ENCODE measurements at regions not wholly inside any gene's neighbourhood (a gene's known extent, or its start where the extent isn't known, plus 50 kb on each side); places are given as distances from the start of the nearest gene placed in this dataset.

DNA sequence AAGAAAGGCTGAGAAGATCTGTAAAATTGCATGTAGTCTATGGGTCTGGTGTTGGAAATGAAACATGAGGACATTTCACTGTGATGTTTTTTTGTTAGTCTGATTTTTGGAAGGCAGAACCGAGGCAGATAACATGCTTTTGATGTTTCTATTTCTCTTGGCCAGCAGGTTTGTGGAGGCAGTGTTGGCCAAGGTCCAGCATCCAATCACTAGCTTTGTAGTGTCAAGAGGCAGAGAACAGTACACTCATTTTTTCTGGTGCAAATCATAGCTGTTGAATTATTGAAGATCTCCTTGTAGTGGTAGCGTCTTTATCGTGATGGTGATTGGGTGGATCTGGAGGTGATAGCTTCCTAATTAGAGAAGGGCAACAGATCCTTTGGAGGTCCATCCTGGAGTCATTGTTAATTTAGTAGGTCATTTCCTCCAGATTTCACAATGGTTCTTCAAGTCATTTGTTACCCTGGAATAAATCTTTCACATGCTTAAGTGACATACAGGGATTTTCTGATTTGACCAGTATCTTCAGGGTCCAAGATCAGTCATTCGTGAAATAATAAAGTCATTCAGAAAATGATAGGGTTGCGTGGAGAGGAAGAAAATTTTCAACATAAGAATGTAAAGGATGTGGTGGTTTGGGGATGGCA is 252.4 kb upstream of the CPNE8 start:
- Histone ChIP-seq H3K27ac (no peak overlapping the region), H3K4me3 (no peak overlapping the region), H3K4me1 (no peaks in the 10 kb centered on the region), H3K9me3 (no peaks in the 10 kb centered on the region), H3K36me3 (no peaks in the 10 kb centered on the region), H3K27me3 (no peaks in the 10 kb centered on the region)
- DNase-seq: no peak
- intact Hi-C loops (cut with DNase I; ENCODE audit: low total_unique reads): no loop called here
- TF ChIP-seq, protein P1, sequence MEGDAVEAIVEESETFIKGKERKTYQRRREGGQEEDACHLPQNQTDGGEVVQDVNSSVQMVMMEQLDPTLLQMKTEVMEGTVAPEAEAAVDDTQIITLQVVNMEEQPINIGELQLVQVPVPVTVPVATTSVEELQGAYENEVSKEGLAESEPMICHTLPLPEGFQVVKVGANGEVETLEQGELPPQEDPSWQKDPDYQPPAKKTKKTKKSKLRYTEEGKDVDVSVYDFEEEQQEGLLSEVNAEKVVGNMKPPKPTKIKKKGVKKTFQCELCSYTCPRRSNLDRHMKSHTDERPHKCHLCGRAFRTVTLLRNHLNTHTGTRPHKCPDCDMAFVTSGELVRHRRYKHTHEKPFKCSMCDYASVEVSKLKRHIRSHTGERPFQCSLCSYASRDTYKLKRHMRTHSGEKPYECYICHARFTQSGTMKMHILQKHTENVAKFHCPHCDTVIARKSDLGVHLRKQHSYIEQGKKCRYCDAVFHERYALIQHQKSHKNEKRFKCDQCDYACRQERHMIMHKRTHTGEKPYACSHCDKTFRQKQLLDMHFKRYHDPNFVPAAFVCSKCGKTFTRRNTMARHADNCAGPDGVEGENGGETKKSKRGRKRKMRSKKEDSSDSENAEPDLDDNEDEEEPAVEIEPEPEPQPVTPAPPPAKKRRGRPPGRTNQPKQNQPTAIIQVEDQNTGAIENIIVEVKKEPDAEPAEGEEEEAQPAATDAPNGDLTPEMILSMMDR (IDR thresholded peaks at IDR 0.05): no peak
- TF ChIP-seq POLR2A (IDR thresholded peaks at IDR 0.05): no peak

DNA sequence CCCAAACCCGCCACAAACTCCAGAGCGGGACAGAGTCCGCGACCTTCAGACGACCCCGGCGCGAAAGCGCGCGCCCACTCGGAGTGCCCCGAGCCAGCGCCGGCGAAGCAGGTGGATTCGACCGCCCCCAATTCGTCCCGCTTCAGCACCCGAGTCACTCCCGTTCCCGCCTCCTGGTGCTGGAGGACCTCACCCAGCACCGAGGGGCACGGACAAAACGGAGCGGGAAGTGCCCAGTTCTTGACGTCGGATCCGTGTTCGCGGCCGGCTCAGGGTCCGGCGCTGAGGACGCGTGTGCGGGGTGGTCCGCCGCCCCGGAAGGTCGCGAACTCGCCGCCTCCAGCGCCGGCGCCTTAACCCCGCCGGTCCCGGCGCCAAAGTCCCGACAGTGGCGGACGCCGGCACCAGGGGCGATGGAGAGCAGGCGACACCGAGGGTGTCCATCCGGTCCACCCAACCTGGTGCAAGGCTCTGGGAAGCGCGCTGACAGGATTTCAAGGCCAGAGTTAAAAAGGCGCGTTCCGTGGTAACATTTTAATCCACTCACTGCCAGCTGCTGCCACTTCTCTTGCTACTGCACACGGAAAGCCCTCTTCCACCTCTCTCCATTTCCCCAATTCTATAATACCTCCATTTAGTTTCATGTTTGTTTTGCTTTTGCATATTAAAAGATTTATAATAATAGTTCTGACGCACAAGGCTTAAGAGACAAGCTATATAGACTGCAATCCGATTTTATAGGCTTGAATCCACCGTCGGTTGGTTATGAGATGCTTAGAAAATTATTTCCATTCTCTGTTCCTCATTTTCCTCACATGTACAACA is 240.0 kb upstream of the CPNE8 start:
- Histone ChIP-seq H3K27me3 (no peaks in the 10 kb centered on the region), H3K4me1 (no peaks in the 10 kb centered on the region), H3K27ac (no peak overlapping the region), H3K4me3 (peak overlapping the region; percentile 29 to 35), H3K36me3 (no peaks in the 10 kb centered on the region), H3K9me3 (peaks cover 0 to 2% of the 10 kb centered on the region in 2 donors)
- peak in 1 of 2 donors; percentile 37 for DNase-seq
- no peak for TF ChIP-seq POLR2A (IDR thresholded peaks at IDR 0.05)
- TF ChIP-seq, protein P1 (IDR thresholded peaks at IDR 0.05): peak; percentile 37 to 48 (median 43)
- intact Hi-C loops (cut with DNase I; ENCODE audit: low total_unique reads): no loop called here

DNA sequence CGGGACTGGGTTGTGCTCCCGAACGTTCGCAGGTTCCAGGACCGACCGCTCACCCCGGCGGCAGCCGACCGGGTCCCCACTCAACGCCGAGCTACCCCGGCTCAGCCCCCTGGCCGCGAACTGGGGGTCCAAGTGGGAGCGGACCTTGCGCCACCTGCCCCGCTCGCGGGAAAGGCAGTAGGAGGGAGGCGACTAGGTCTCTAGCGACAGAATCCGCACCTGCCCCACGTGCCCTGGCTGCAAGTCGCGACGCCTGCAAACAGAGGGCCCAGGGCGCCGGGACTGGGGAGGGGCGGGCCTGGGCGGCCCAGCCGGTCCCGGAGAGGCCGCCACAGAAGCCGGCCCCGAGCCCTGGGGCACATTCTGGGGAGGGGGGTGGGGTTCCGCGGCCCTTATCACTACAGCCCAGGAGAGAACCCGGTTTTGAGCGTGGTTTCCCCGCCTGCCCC is 239.2 kb upstream of the CPNE8 start:
- H3K36me3 ChIP-seq: no peaks in the 10 kb centered on the region
- no peaks in the 10 kb centered on the region for H3K27me3 ChIP-seq
- no peak for DNase-seq
- TF ChIP-seq POLR2A (IDR thresholded peaks at IDR 0.05): no peak
- TF ChIP-seq, protein P1 (IDR thresholded peaks at IDR 0.05): no peak
- peak overlapping the region; percentile 29 to 35 for H3K4me3 ChIP-seq
- H3K4me1 ChIP-seq: no peaks in the 10 kb centered on the region
- no peak overlapping the region for H3K27ac ChIP-seq
- peaks cover 0 to 2% of the 10 kb centered on the region in 2 donors for H3K9me3 ChIP-seq
- intact Hi-C loops (cut with DNase I; ENCODE audit: low total_unique reads): no loop called here

DNA sequence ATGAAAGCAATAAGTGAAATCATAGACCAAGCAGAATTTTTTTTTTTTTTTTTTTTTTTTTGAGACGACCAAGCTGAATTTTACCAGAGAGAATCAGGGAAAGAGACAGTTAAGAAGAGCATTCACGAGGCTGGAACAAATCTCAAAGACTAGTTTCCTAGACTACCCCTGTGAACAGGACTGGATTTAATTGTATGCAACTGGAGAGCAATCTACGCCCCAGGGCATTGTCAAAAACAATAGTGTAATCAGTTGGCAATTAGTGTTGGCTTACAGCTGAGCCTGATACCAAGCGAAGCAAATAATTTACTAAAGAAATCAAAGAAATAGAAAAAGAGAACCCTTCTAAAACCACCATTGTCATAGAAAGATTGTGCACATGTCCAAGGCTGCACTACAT is 232.9 kb upstream of the CPNE8 start:
- no peaks in the 10 kb centered on the region for H3K9me3 ChIP-seq
- no peak overlapping the region for H3K27ac ChIP-seq
- no peak for DNase-seq
- H3K4me3 ChIP-seq: no peak overlapping the region
- TF ChIP-seq POLR2A (IDR thresholded peaks at IDR 0.05): no peak
- TF ChIP-seq, protein P1 (IDR thresholded peaks at IDR 0.05): no peak
- intact Hi-C loops (cut with DNase I; ENCODE audit: low total_unique reads): no loop called here
- H3K36me3 ChIP-seq: no peaks in the 10 kb centered on the region
- H3K4me1 ChIP-seq: no peaks in the 10 kb centered on the region
- H3K27me3 ChIP-seq: no peaks in the 10 kb centered on the region

DNA sequence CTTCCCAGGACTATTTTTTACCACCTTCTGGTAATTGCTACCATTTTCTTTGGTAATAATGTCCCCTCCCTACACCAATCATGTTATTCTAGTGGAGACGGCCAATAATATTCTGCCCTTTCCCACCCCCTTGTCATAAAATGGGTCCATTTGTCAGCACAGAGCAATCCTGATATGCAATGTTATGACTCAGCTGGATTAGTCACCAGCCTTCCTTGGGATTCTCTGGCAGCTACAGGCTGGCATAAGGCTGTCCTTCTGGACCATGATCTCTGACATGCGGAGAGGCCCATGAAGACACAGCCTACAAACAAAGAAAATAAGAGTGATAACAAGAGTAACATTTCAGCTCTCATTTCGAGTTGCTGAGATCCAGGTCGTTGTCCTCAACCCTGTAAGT is 222.0 kb upstream of the CPNE8 start:
- H3K9me3 ChIP-seq: no peaks in the 10 kb centered on the region
- TF ChIP-seq, protein P1 (IDR thresholded peaks at IDR 0.05): no peak
- TF ChIP-seq POLR2A (IDR thresholded peaks at IDR 0.05): no peak
- DNase-seq: no peak
- no peaks in the 10 kb centered on the region for H3K27me3 ChIP-seq
- H3K36me3 ChIP-seq: no peaks in the 10 kb centered on the region
- H3K4me1 ChIP-seq: no peaks in the 10 kb centered on the region
- intact Hi-C loops (cut with DNase I; ENCODE audit: low total_unique reads): no loop called here
- H3K4me3 ChIP-seq: no peak overlapping the region
- H3K27ac ChIP-seq: no peak overlapping the region
